T-cell (primary cell): ENCODE measurements at regions not wholly inside any gene's neighbourhood (a gene's known extent, or its start where the extent isn't known, plus 50 kb on each side); places are given as distances from the start of the nearest gene placed in this dataset.

Source experiments
- ATAC-seq, 4 experiments: fragments of 200-7000 bp in 3 of 4; fragments of 150-1000 bp in 1 of 4; cut with Tn5 transposase; replicated peaks in 1 of 4; 1 replicate in 3 of 4; 2 replicates in 1 of 4; pipeline ENCODE4 v1.10.0; 2021; ENCODE audit warnings: moderate library complexity in 3 of 4, mild to moderate bottlenecking in 2 of 4, moderate number of reproducible peaks in 1 of 4
- CTCF ChIA-PET, 2 donors: fragments of 300-600 bp; sonication (Branson Sonifier 250); formaldehyde crosslinking; loops; one replicate each; lab custom pipeline; 2022; ENCODE audit warnings: antibody characterized with exemption in 2 of 2; lab: Charles Lee
- POLR2A ChIA-PET, 2 donors: fragments of 300-600 bp; sonication (Branson Sonifier 250); formaldehyde crosslinking; loops; one replicate each; lab custom pipeline; 2022; ENCODE audit warnings: antibody characterized with exemption in 2 of 2; lab: Charles Lee
- DNase-seq, 35 experiments: peaks; one replicate each; pipeline versions ENCODE4 v3.0.0 to v3.0.0-alpha.2; 2013 to 2023
- H3K27ac ChIP-seq: one replicate; pipeline ENCODE4 v1.5.1; 2013; ENCODE audit warnings: low read length
- H3K27me3 ChIP-seq, 2 experiments: replicated peaks in 1 of 2; 1 replicate in 1 of 2; 2 replicates in 1 of 2; pipeline versions ENCODE4 v1.6.1 to v1.7.0; 2013; ENCODE audit warnings: low read length in 1 of 2, mixed read lengths in 1 of 2; ENCODE audit not compliant: control insufficient read depth in 2 of 2, insufficient read depth in 2 of 2; ENCODE audit errors: extremely low read depth in 1 of 2
- H3K36me3 ChIP-seq, 2 donors: 1 replicate in 1 of 2; 2 replicates in 1 of 2; pipeline versions ENCODE4 v1.6.1 to v1.7.0; 2013; ENCODE audit warnings: low read length in 1 of 2; ENCODE audit not compliant: control insufficient read depth in 2 of 2, insufficient read depth in 1 of 2; ENCODE audit errors: extremely low read depth in 1 of 2
- H3K4me1 ChIP-seq, 2 experiments: 1 replicate in 1 of 2; 2 replicates in 1 of 2; pipeline versions ENCODE4 v1.6.1 to v1.7.0; 2013; ENCODE audit warnings: low read length in 2 of 2, mixed read lengths in 1 of 2; ENCODE audit not compliant: insufficient read depth in 2 of 2, control insufficient read depth in 1 of 2; ENCODE audit errors: extremely low read depth in 1 of 2
- H3K4me3 ChIP-seq, 2 donors: 1 replicate in 1 of 2; 2 replicates in 1 of 2; pipeline versions ENCODE4 v1.5.1 to v1.7.0; 2013; ENCODE audit warnings: mild to moderate bottlenecking in 2 of 2, low read length in 1 of 2, moderate library complexity in 1 of 2; ENCODE audit not compliant: control insufficient read depth in 1 of 2; ENCODE audit errors: extremely low read depth in 1 of 2
- H3K9me3 ChIP-seq: 2 replicates; pipeline ENCODE4 v1.7.0; 2013
- H3K27ac Mint-ChIP-seq, 2 donors: one replicate each; pipeline ENCODE4 v1.8.0; 2020 to 2021; ENCODE audit warnings: mild to moderate bottlenecking in 2 of 2, mixed read lengths in 2 of 2
- H3K27me3 Mint-ChIP-seq, 2 donors: one replicate each; pipeline ENCODE4 v1.8.0; 2021 to 2022; ENCODE audit warnings: mixed read lengths in 2 of 2
- H3K36me3 Mint-ChIP-seq: one replicate; pipeline ENCODE4 v1.8.0; 2021; ENCODE audit warnings: mixed read lengths
- H3K4me1 Mint-ChIP-seq, 3 donors: one replicate each; pipeline ENCODE4 v1.8.0; 2020 to 2022; ENCODE audit warnings: mixed read lengths in 3 of 3, mild to moderate bottlenecking in 1 of 3
- H3K4me3 Mint-ChIP-seq, 3 donors: one replicate each; pipeline ENCODE4 v1.8.0; 2020 to 2022; ENCODE audit warnings: mild to moderate bottlenecking in 3 of 3, mixed read lengths in 3 of 3, moderate library complexity in 3 of 3
- H3K9me3 Mint-ChIP-seq, 3 donors: one replicate each; pipeline ENCODE4 v1.8.0; 2020 to 2022; ENCODE audit warnings: mixed read lengths in 3 of 3
- WGBS: methylation state at CpG from one replicate; pipeline ENCODE4 v1.1.5; 2013; ENCODE audit warnings: missing lambda C conversion rate; ENCODE audit not compliant: insufficient coverage; 5-methylcytosine and 5-hydroxymethylcytosine counted together

DNA sequence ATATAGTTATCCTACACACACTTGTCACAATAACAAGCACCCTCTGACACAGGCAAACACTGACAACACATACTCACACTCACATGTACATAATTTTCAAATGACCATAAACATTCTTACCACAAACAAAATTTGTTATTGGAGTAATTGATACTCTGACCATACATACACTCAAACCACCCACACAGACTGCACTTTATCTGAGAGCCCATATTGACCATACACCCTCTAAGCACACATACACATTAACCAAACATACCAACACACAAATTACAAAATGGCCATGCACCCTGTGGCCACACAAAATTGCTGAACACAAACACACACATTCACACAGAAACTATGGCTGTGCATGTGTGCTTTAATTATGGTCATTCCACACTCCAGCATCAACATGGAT is 79.1 kb upstream of the FAM120A start:
- CTCF ChIA-PET: no interaction called here
- no peaks in the 10 kb centered on the region for H3K4me1 Mint-ChIP-seq

GRCh38 chr9:93376411-93376810 is 75.1 kb upstream of the FAM120A start:
- Histone ChIP-seq H3K36me3 (no peaks in the 10 kb centered on the region), H3K4me1 (no peaks in the 10 kb centered on the region), H3K4me3 (no peak overlapping the region), H3K27me3 (peaks cover 0 to 16% of the 10 kb centered on the region in 2 experiments), H3K27ac (no peak overlapping the region), H3K9me3 (no peaks in the 10 kb centered on the region)
- no peaks in the 10 kb centered on the region for H3K9me3 Mint-ChIP-seq
- H3K27me3 Mint-ChIP-seq: peaks cover 14 to 23% of the 10 kb centered on the region in 2 donors
- ATAC-seq (no peak), DNase-seq (no peak)
- CTCF ChIA-PET: no interaction called here
- H3K4me3 Mint-ChIP-seq: no peak overlapping the region
- no peaks in the 10 kb centered on the region for H3K36me3 Mint-ChIP-seq
- H3K27ac Mint-ChIP-seq: no peak overlapping the region
- H3K4me1 Mint-ChIP-seq: no peaks in the 10 kb centered on the region
- POLR2A ChIA-PET: no interaction called here

More for the DNA sequence above, 79.1 kb upstream of the FAM120A start:
- Histone ChIP-seq H3K4me1 (no peaks in the 10 kb centered on the region), H3K4me3 (no peak overlapping the region), H3K27me3 (no peaks in the 10 kb centered on the region), H3K9me3 (no peaks in the 10 kb centered on the region), H3K27ac (no peak overlapping the region), H3K36me3 (no peaks in the 10 kb centered on the region)
- Mint-ChIP-seq H3K9me3 (no peaks in the 10 kb centered on the region), H3K36me3 (no peaks in the 10 kb centered on the region), H3K4me3 (no peak overlapping the region), H3K27me3 (peaks cover 1 to 14% of the 10 kb centered on the region in 2 donors), H3K27ac (no peak overlapping the region)
- POLR2A ChIA-PET: no interaction called here
- DNase-seq (no peak), ATAC-seq (no peak)

GRCh38 chr9:93378276-93378675 is 73.2 kb upstream of the FAM120A start:
- Mint-ChIP-seq H3K36me3 (no peaks in the 10 kb centered on the region), H3K4me3 (no peak overlapping the region), H3K4me1 (no peaks in the 10 kb centered on the region), H3K27ac (no peak overlapping the region), H3K27me3 (peaks cover 16 to 30% of the 10 kb centered on the region in 2 donors), H3K9me3 (no peaks in the 10 kb centered on the region)
- CTCF ChIA-PET: no interaction called here
- Histone ChIP-seq H3K27me3 (peaks cover 0 to 18% of the 10 kb centered on the region in 2 experiments), H3K9me3 (no peaks in the 10 kb centered on the region), H3K4me3 (no peak overlapping the region), H3K27ac (no peak overlapping the region), H3K4me1 (no peaks in the 10 kb centered on the region), H3K36me3 (no peaks in the 10 kb centered on the region)
- no peak for DNase-seq
- POLR2A ChIA-PET: no interaction called here
- no peak for ATAC-seq
- 100% methylated on average over 3 of the region's 6 CpGs for whole genome bisulfite sequencing

DNA sequence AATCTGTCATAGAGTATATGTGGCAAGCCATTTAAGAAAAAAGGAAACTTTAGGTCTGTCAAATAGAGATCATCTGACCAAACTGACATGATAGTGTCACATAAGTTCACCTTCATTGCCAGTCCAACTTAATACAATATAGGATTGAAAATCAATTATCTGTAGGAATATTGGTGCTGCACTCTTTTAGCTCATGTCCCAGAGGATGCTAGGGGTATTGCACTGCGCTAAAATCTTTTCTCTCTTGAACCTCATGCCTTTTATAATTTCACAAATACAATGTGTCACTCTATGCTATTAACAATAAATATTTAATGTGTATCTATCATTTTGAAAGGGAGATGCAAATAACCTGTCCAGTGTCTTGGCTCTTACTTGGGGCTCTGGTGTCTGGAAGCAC is 72.4 kb upstream of the FAM120A start:
- Mint-ChIP-seq H3K9me3 (no peaks in the 10 kb centered on the region), H3K27me3 (peaks cover 16 to 30% of the 10 kb centered on the region in 2 donors), H3K27ac (no peak overlapping the region), H3K4me3 (no peak overlapping the region), H3K4me1 (no peaks in the 10 kb centered on the region), H3K36me3 (no peaks in the 10 kb centered on the region)
- Histone ChIP-seq H3K4me1 (no peaks in the 10 kb centered on the region), H3K9me3 (no peaks in the 10 kb centered on the region), H3K36me3 (no peaks in the 10 kb centered on the region), H3K27me3 (peaks cover 0 to 22% of the 10 kb centered on the region in 2 experiments), H3K27ac (no peak overlapping the region), H3K4me3 (no peak overlapping the region)
- ATAC-seq (no peak), DNase-seq (no peak)
- no CpG with 5 or more reads among the region's 1 CpG for WGBS
- CTCF ChIA-PET: no interaction called here
- POLR2A ChIA-PET: no interaction called here

- Histone ChIP-seq H3K4me3 (no peak overlapping the region), H3K9me3 (no peaks in the 10 kb centered on the region), H3K36me3 (no peaks in the 10 kb centered on the region), H3K27ac (no peak overlapping the region), H3K27me3 (peaks cover 0 to 22% of the 10 kb centered on the region in 2 experiments), H3K4me1 (no peaks in the 10 kb centered on the region)
- no peak overlapping the region for H3K4me3 Mint-ChIP-seq
- no peak overlapping the region for H3K27ac Mint-ChIP-seq
- no peak for ATAC-seq
- no peaks in the 10 kb centered on the region for H3K4me1 Mint-ChIP-seq
- no CpG with 5 or more reads among the region's 3 CpGs for WGBS
- ChIA-PET CTCF (no interaction called here), POLR2A (no interaction called here)
- H3K36me3 Mint-ChIP-seq: no peaks in the 10 kb centered on the region
- no peaks in the 10 kb centered on the region for H3K9me3 Mint-ChIP-seq
- no peak for DNase-seq
- peaks cover 16 to 30% of the 10 kb centered on the region in 2 donors for H3K27me3 Mint-ChIP-seq
These were observed 71.0 kb upstream of the FAM120A start for GRCh38 chr9:93380410-93381060.

DNA sequence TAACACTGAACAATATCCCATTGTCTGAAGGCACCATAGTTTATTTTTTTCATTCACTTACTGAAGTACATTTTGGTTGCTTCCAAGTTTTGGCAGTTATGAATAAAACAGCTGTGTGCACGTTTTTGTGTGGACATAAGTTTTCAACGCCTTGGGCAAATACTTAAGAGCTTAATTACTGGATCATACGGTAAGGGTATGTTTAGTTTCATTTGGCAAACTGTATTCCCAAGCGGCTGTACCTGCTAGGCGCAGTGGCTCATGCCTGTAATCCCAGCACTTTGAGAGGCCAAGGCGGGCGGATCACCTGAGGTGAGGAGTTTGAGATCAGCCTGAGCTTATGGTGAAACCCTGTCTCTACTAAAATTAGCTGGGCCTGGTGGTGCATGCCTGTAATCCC is 63.7 kb upstream of the FAM120A start:
- H3K4me1 Mint-ChIP-seq: no peaks in the 10 kb centered on the region
- Histone ChIP-seq H3K9me3 (no peaks in the 10 kb centered on the region), H3K4me3 (no peak overlapping the region), H3K27ac (no peak overlapping the region), H3K27me3 (peaks cover 0 to 7% of the 10 kb centered on the region in 2 experiments), H3K4me1 (no peaks in the 10 kb centered on the region), H3K36me3 (no peaks in the 10 kb centered on the region)
- no peaks in the 10 kb centered on the region for H3K27me3 Mint-ChIP-seq
- H3K36me3 Mint-ChIP-seq: no peaks in the 10 kb centered on the region
- ChIA-PET POLR2A (no interaction called here), CTCF (no interaction called here)
- ATAC-seq: no peak
- H3K27ac Mint-ChIP-seq: no peak overlapping the region
- H3K4me3 Mint-ChIP-seq: no peak overlapping the region
- WGBS: 89% methylated on average over 5 of the region's 7 CpGs
- no peak for DNase-seq
- H3K9me3 Mint-ChIP-seq: no peaks in the 10 kb centered on the region
